HCT116 (cell line): ENCODE measurements at regions not wholly inside any gene's neighbourhood (a gene's known extent, or its start where the extent isn't known, plus 50 kb on each side); places are given as distances from the start of the nearest gene placed in this dataset.

ENCODE experiments used
- ATAC-seq: fragments of 200-7000 bp; cut with Tn5 transposase; 2 replicates; pipeline ENCODE4 v1.9.1; 2020; ENCODE audit warnings: mild to moderate bottlenecking, moderate library complexity
- BruUV-seq: library from RNA; stranded (reverse); fragments of 400-500 nt; replicated peaks from 2 replicates; lab custom pipeline; 2021; lab: Mats Ljungman, UMichigan
- CTCF ChIA-PET: fragments of 300-600 bp; sonication (Branson Sonifier 250); formaldehyde crosslinking; loops from one replicate; lab custom pipeline; 2021; ENCODE audit warnings: antibody characterized with exemption; lab: Charles Lee
- POLR2A ChIA-PET: fragments of 300-600, 350-600 bp; sonication (Branson Sonifier 250); formaldehyde crosslinking; loops from one replicate; lab custom pipeline; 2021; ENCODE audit warnings: antibody characterized with exemption; lab: Charles Lee
- RAD21 ChIA-PET, 2 experiments: fragments of 300-600 bp; sonication (Branson Sonifier 250); formaldehyde crosslinking; loops; one replicate each; lab custom pipeline; 2023; ENCODE audit warnings: low total read pairs in 2 of 2; ENCODE audit not compliant: uncharacterized antibody in 2 of 2, unreplicated experiment in 2 of 2, low non-redundant PET in 1 of 2; lab: Charles Lee
- DNase-seq: peaks from one replicate; pipeline ENCODE4 v3.0.0-alpha.2; 2010; ENCODE audit warnings: low read depth, low spot score
- H2AFZ ChIP-seq: fragments of 200-600 bp; shearing (Covaris generic), sonication (generic); 2 replicates; pipeline ENCODE4 v1.6.1; 2017; ENCODE audit warnings: low read depth, mixed run types, mixed read lengths, antibody characterized with exemption, low read length; ENCODE audit not compliant: poor library complexity, severe bottlenecking
- H3K27ac ChIP-seq: 2 replicates; pipeline ENCODE4 v1.5.1; 2012; ENCODE audit warnings: low read depth, low read length
- H3K27me3 ChIP-seq: fragments of 200-600 bp; sonication (generic); 2 replicates; pipeline ENCODE4 v1.6.1; 2016; ENCODE audit warnings: mixed run types, low read length, mixed read lengths; ENCODE audit not compliant: insufficient read depth
- H3K36me3 ChIP-seq, 2 experiments: fragments of 200-500 bp in 1 of 2; fragments of 200-600 bp in 1 of 2; sonication (Bioruptor generic) in 1 of 2; sonication (generic) in 1 of 2; 2 replicates each; pipeline versions ENCODE4 v1.5.1 to v1.6.1; 2014 to 2016; ENCODE audit warnings: low read length in 2 of 2, inconsistent platforms in 1 of 2, mixed read lengths in 1 of 2, mixed run types in 1 of 2; ENCODE audit not compliant: insufficient read depth in 2 of 2, control insufficient read depth in 1 of 2
- H3K4me1 ChIP-seq, 2 experiments: fragments of 200-600 bp in 1 of 2; sonication (generic) in 1 of 2; 2 replicates each; pipeline versions ENCODE4 v1.5.1 to v1.6.1; 2012 to 2017; ENCODE audit warnings: low read length in 2 of 2, inconsistent platforms in 1 of 2, mild to moderate bottlenecking in 1 of 2, mixed read lengths in 1 of 2, mixed run types in 1 of 2, moderate library complexity in 1 of 2; ENCODE audit not compliant: insufficient read depth in 2 of 2, control insufficient read depth in 1 of 2
- H3K4me2 ChIP-seq: fragments of 200-600 bp; sonication (generic); 2 replicates; pipeline ENCODE4 v1.6.1; 2017; ENCODE audit warnings: mixed run types, low read length, mixed read lengths
- H3K4me3 ChIP-seq, 2 experiments: fragments of 200-600 bp in 1 of 2; sonication (generic) in 1 of 2; replicated peaks in 1 of 2; 2 replicates each; pipeline ENCODE4 v1.5.1; 2011 to 2016; ENCODE audit warnings: low read length in 2 of 2, control low read depth in 1 of 2, low read depth in 1 of 2, mild to moderate bottlenecking in 1 of 2, mixed read lengths in 1 of 2, mixed run types in 1 of 2
- H3K79me2 ChIP-seq: fragments of 200-600 bp; sonication (generic); 2 replicates; pipeline ENCODE4 v1.6.1; 2017; ENCODE audit warnings: mild to moderate bottlenecking, mixed run types, low read length, moderate library complexity, mixed read lengths; ENCODE audit not compliant: insufficient read depth
- H3K9ac ChIP-seq: fragments of 200-600 bp; sonication (generic); 2 replicates; pipeline ENCODE4 v1.6.1; 2016; ENCODE audit warnings: low read length, mixed read lengths
- H3K9me2 ChIP-seq: fragments of 200-600 bp; sonication (generic), shearing (Covaris generic); 2 replicates; pipeline ENCODE4 v1.6.1; 2017; ENCODE audit warnings: mixed run types, mild to moderate bottlenecking, moderate library complexity; ENCODE audit not compliant: insufficient read depth
- H3K9me3 ChIP-seq, 2 experiments: fragments of 200-500 bp in 1 of 2; fragments of 200-600 bp in 1 of 2; sonication (Bioruptor generic) in 1 of 2; sonication (generic) in 1 of 2; 2 replicates each; pipeline ENCODE4 v1.6.1; 2014 to 2017; ENCODE audit warnings: low read length in 2 of 2, mixed read lengths in 2 of 2, inconsistent platforms in 1 of 2, low read depth in 1 of 2, mild to moderate bottlenecking in 1 of 2, mixed run types in 1 of 2, moderate library complexity in 1 of 2; ENCODE audit not compliant: control insufficient read depth in 1 of 2, insufficient read depth in 1 of 2
- H4K20me1 ChIP-seq: fragments of 200-600 bp; sonication (generic), shearing (Covaris generic); 2 replicates; pipeline ENCODE4 v1.6.1; 2017; ENCODE audit warnings: mixed run types, mild to moderate bottlenecking, moderate library complexity; ENCODE audit not compliant: insufficient read depth
- CEBPB ChIP-seq: IDR thresholded peaks from 2 replicates; pipeline ENCODE4 v1.6.1; 2012; ENCODE audit warnings: low read depth
- ELF1 ChIP-seq: IDR thresholded peaks from 2 replicates; pipeline ENCODE4 v1.6.1; 2012; ENCODE audit warnings: low read depth, borderline replicate concordance
- EZH2 ChIP-seq: fragments of 200-600 bp; sonication (generic); IDR thresholded peaks from 2 replicates; pipeline ENCODE4 v1.6.1; 2017; ENCODE audit warnings: antibody characterized with exemption, mixed run types
- EZH2phosphoT487 ChIP-seq: fragments of 200-600 bp; IDR thresholded peaks from 2 replicates; pipeline ENCODE4 v1.6.1; 2018; ENCODE audit warnings: antibody characterized with exemption, borderline replicate concordance
- POLR2A ChIP-seq: IDR thresholded peaks from 2 replicates; pipeline ENCODE4 v1.7.0; 2011; ENCODE audit warnings: borderline replicate concordance; ENCODE audit not compliant: insufficient read depth, insufficient read length; ENCODE audit errors: extremely low read depth
- POLR2AphosphoS5 ChIP-seq: IDR thresholded peaks from 2 replicates; pipeline ENCODE4 v1.6.1; 2011; ENCODE audit warnings: mild to moderate bottlenecking, low read depth, low read length, moderate library complexity
- RAD21 ChIP-seq: IDR thresholded peaks from 2 replicates; pipeline ENCODE4 v1.6.1; 2012; ENCODE audit warnings: low read depth, mild to moderate bottlenecking
- SIN3A ChIP-seq: IDR thresholded peaks from 2 replicates; pipeline ENCODE4 v1.6.1; 2012; ENCODE audit warnings: low read depth
- SP1 ChIP-seq: IDR thresholded peaks from 2 replicates; pipeline ENCODE4 v1.6.1; 2012; ENCODE audit warnings: low read depth
- SRF ChIP-seq: IDR thresholded peaks from 2 replicates; pipeline ENCODE4 v1.6.1; 2012; ENCODE audit warnings: low read depth
- TCF7L2 ChIP-seq: IDR thresholded peaks from 2 replicates; pipeline ENCODE4 v1.7.0; 2011; ENCODE audit warnings: borderline replicate concordance, inconsistent platforms; ENCODE audit not compliant: insufficient read depth, insufficient read length; ENCODE audit errors: extremely low read depth
- YY1 ChIP-seq: IDR thresholded peaks from 2 replicates; pipeline ENCODE4 v1.6.1; 2011; ENCODE audit warnings: low read length, low read depth, moderate library complexity, mild to moderate bottlenecking; ENCODE audit not compliant: insufficient replicate concordance; ENCODE audit errors: extremely low read depth
- ZNF274 ChIP-seq: fragments of 200-500 bp; sonication (Bioruptor generic); IDR thresholded peaks from 2 replicates; pipeline ENCODE4 v1.6.1; 2014; ENCODE audit warnings: mild to moderate bottlenecking, low read depth, low read length, inconsistent platforms
- intact Hi-C: fragments of 100-400 bp; cut with micrococcal nuclease; formaldehyde crosslinking; loops from 2 replicates; pipeline ENCODE4 v1.10.0; 2022
- TF ChIP-seq, protein P1 (sequence below): IDR thresholded peaks from 2 replicates; pipeline ENCODE4 v1.6.1; 2011; ENCODE audit warnings: mild to moderate bottlenecking, low read length, moderate library complexity; ENCODE audit not compliant: insufficient replicate concordance; ENCODE audit errors: extremely low read depth
- TF ChIP-seq, protein P2 (sequence below): IDR thresholded peaks from 2 replicates; pipeline ENCODE4 v1.6.1; 2012
- TF ChIP-seq, protein P3 (sequence below): IDR thresholded peaks from 2 replicates; pipeline ENCODE4 v1.6.1; 2012; ENCODE audit warnings: low read depth
- TF ChIP-seq, protein P4 (sequence below), 3 experiments: fragments of 200-600 bp in 1 of 3; sonication (generic) in 1 of 3; IDR thresholded peaks in 2 of 3; conservative IDR thresholded peaks in 1 of 3; 2 replicates each; pipeline ENCODE4 v1.5.1; 2012 to 2017; ENCODE audit warnings: low read depth in 2 of 3, low read length in 2 of 3, antibody characterized with exemption in 1 of 3, borderline replicate concordance in 1 of 3, control low read depth in 1 of 3, mild to moderate bottlenecking in 1 of 3, mixed read lengths in 1 of 3, mixed run types in 1 of 3, moderate library complexity in 1 of 3; ENCODE audit not compliant: insufficient read depth in 1 of 3

DNA sequence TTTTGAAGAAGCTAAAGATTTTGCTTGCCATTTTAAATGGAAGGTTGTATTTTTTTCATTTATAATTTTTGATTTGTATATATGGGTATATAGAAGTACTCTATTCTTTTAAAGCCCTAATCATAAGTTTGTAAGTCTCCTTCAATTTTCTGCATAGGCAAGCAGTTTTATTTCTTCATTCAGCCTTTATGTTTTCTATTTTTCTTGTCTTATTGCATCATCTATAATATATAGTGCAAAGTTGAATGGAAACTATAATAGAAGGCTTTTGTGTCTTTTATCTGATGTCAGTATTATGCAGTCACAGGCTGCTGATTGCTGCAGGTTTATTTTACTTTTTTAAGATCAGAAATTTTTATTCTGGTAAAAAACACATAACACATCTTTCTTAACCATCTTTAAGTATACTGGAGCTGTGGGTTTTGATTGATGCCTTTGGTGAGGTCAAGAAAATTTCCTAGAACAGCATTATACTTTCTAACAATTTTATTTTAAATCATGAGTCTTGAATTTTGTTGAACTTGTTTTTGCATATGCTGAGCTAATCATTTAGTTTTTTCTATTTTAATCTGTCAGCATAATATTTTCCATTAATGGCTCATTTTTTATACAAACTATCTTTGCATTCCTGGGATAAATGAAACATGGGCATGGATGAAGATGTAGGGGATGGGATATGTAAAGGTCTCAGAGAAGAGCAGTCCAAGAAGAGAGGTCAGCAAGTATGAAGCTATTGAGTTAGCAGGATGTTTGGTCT, 366.7 kb upstream of the MAP3K7 start:
- H3K27ac ChIP-seq: no peak overlapping the region
- BruUV-seq: no TSS peak
- no peak overlapping the region for H3K4me3 ChIP-seq
- ATAC-seq (no peak), DNase-seq (no peak)
- H3K9me2 ChIP-seq: no peaks in the 10 kb centered on the region
- H2AFZ ChIP-seq: no peak overlapping the region
- no peaks in the 10 kb centered on the region for H3K4me1 ChIP-seq
- H3K9ac ChIP-seq: no peak overlapping the region
- no peaks in the 10 kb centered on the region for H4K20me1 ChIP-seq
- H3K36me3 ChIP-seq: no peaks in the 10 kb centered on the region
- ChIA-PET RAD21 (no interaction called here), CTCF (no interaction called here), POLR2A (no interaction called here)
- TF ChIP-seq ZNF274: no peak
- TF ChIP-seq EZH2phosphoT487: no peak
- TF ChIP-seq TCF7L2: no peak
- TF ChIP-seq SIN3A: no peak
- TF ChIP-seq CEBPB: no peak
- TF ChIP-seq, protein P1, sequence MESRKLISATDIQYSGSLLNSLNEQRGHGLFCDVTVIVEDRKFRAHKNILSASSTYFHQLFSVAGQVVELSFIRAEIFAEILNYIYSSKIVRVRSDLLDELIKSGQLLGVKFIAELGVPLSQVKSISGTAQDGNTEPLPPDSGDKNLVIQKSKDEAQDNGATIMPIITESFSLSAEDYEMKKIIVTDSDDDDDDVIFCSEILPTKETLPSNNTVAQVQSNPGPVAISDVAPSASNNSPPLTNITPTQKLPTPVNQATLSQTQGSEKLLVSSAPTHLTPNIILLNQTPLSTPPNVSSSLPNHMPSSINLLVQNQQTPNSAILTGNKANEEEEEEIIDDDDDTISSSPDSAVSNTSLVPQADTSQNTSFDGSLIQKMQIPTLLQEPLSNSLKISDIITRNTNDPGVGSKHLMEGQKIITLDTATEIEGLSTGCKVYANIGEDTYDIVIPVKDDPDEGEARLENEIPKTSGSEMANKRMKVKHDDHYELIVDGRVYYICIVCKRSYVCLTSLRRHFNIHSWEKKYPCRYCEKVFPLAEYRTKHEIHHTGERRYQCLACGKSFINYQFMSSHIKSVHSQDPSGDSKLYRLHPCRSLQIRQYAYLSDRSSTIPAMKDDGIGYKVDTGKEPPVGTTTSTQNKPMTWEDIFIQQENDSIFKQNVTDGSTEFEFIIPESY: no peak
- no peak for TF ChIP-seq YY1
- TF ChIP-seq, protein P2, sequence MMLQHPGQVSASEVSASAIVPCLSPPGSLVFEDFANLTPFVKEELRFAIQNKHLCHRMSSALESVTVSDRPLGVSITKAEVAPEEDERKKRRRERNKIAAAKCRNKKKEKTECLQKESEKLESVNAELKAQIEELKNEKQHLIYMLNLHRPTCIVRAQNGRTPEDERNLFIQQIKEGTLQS: no peak
- TF ChIP-seq SRF: no peak
- TF ChIP-seq POLR2AphosphoS5: no peak
- no peak for TF ChIP-seq RAD21
- TF ChIP-seq EZH2: no peak
- TF ChIP-seq, protein P3, sequence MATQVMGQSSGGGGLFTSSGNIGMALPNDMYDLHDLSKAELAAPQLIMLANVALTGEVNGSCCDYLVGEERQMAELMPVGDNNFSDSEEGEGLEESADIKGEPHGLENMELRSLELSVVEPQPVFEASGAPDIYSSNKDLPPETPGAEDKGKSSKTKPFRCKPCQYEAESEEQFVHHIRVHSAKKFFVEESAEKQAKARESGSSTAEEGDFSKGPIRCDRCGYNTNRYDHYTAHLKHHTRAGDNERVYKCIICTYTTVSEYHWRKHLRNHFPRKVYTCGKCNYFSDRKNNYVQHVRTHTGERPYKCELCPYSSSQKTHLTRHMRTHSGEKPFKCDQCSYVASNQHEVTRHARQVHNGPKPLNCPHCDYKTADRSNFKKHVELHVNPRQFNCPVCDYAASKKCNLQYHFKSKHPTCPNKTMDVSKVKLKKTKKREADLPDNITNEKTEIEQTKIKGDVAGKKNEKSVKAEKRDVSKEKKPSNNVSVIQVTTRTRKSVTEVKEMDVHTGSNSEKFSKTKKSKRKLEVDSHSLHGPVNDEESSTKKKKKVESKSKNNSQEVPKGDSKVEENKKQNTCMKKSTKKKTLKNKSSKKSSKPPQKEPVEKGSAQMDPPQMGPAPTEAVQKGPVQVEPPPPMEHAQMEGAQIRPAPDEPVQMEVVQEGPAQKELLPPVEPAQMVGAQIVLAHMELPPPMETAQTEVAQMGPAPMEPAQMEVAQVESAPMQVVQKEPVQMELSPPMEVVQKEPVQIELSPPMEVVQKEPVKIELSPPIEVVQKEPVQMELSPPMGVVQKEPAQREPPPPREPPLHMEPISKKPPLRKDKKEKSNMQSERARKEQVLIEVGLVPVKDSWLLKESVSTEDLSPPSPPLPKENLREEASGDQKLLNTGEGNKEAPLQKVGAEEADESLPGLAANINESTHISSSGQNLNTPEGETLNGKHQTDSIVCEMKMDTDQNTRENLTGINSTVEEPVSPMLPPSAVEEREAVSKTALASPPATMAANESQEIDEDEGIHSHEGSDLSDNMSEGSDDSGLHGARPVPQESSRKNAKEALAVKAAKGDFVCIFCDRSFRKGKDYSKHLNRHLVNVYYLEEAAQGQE: no peak
- TF ChIP-seq, protein P4, sequence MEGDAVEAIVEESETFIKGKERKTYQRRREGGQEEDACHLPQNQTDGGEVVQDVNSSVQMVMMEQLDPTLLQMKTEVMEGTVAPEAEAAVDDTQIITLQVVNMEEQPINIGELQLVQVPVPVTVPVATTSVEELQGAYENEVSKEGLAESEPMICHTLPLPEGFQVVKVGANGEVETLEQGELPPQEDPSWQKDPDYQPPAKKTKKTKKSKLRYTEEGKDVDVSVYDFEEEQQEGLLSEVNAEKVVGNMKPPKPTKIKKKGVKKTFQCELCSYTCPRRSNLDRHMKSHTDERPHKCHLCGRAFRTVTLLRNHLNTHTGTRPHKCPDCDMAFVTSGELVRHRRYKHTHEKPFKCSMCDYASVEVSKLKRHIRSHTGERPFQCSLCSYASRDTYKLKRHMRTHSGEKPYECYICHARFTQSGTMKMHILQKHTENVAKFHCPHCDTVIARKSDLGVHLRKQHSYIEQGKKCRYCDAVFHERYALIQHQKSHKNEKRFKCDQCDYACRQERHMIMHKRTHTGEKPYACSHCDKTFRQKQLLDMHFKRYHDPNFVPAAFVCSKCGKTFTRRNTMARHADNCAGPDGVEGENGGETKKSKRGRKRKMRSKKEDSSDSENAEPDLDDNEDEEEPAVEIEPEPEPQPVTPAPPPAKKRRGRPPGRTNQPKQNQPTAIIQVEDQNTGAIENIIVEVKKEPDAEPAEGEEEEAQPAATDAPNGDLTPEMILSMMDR (IDR thresholded peaks at IDR 0.05 in 2 of 3, conservative IDR thresholded peaks at IDR 0.05 in 1 of 3; ENCODE audit: borderline replicate concordance in 1 of 3, insufficient read depth in 1 of 3, low read depth in 2 of 3, low read length in 2 of 3): no peak
- no peak for TF ChIP-seq POLR2A
- TF ChIP-seq SP1: no peak
- no peak for TF ChIP-seq ELF1
- H3K27me3 ChIP-seq: no peaks in the 10 kb centered on the region
- intact Hi-C loops: no loop called here
- no peaks in the 10 kb centered on the region for H3K79me2 ChIP-seq
- no peaks in the 10 kb centered on the region for H3K9me3 ChIP-seq
- H3K4me2 ChIP-seq: no peak overlapping the region
